ENCODE measurements at regions not wholly inside any gene's neighbourhood (a gene's known extent, or its start where the extent isn't known, plus 50 kb on each side); places are given as distances from the start of the nearest gene placed in this dataset.

DNA sequence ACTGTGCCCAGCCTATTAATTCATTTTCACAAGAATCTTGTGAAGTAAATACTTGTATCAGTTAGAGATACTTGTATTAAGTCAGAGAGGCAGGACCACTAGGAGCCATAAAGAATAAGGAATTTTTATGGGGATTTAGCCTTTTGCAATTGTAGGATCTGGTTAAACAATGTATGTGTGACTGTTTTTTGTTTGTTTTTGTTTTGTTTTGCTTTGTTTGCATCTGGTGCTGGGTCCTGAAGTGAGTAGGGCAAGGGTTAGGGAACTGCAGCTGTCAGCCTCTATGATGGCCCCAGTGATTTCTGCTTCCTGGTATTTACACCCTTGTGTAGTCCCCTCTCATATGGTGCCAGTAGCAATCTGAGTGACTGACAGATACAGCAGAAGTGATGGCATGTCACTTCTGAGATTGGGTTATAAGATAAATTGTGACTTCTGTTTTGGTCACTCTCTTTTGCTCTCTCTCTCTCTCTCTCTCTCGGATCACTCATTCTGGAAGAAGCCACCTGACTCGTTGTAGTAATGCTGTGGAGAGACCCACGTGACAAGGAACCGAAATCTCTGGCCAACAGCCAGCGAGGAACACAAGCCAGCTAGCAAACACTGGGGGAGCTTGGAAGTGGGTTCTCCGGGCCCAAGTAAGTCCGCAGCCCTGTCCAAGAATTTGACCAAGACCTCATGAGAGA, 96.2 kb upstream of the MARK1 start:
- no peak overlapping the region for H3K27ac ChIP-seq (replicated peaks)
- DNase-seq (ENCODE audit: low read depth in 1 of 2, low spot score in 1 of 2) = no peak
- peaks cover 4% of the 10 kb centered on the region for H3K27me3 ChIP-seq (ENCODE audit: insufficient read depth, poor library complexity, severe bottlenecking)
- no peak for TF ChIP-seq GABPA (IDR thresholded peaks at IDR 0.05; ENCODE audit: low read depth)
- TF ChIP-seq SPI1 (IDR thresholded peaks at IDR 0.05; ENCODE audit: borderline replicate concordance, low read depth) = no peak
- TF ChIP-seq, protein P1, sequence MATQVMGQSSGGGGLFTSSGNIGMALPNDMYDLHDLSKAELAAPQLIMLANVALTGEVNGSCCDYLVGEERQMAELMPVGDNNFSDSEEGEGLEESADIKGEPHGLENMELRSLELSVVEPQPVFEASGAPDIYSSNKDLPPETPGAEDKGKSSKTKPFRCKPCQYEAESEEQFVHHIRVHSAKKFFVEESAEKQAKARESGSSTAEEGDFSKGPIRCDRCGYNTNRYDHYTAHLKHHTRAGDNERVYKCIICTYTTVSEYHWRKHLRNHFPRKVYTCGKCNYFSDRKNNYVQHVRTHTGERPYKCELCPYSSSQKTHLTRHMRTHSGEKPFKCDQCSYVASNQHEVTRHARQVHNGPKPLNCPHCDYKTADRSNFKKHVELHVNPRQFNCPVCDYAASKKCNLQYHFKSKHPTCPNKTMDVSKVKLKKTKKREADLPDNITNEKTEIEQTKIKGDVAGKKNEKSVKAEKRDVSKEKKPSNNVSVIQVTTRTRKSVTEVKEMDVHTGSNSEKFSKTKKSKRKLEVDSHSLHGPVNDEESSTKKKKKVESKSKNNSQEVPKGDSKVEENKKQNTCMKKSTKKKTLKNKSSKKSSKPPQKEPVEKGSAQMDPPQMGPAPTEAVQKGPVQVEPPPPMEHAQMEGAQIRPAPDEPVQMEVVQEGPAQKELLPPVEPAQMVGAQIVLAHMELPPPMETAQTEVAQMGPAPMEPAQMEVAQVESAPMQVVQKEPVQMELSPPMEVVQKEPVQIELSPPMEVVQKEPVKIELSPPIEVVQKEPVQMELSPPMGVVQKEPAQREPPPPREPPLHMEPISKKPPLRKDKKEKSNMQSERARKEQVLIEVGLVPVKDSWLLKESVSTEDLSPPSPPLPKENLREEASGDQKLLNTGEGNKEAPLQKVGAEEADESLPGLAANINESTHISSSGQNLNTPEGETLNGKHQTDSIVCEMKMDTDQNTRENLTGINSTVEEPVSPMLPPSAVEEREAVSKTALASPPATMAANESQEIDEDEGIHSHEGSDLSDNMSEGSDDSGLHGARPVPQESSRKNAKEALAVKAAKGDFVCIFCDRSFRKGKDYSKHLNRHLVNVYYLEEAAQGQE (IDR thresholded peaks at IDR 0.05; ENCODE audit: insufficient replicate concordance, low read depth) = no peak
- TF ChIP-seq POLR2AphosphoS5 (IDR thresholded peaks at IDR 0.05; ENCODE audit: low read depth) = no peak
- TF ChIP-seq, protein P2, sequence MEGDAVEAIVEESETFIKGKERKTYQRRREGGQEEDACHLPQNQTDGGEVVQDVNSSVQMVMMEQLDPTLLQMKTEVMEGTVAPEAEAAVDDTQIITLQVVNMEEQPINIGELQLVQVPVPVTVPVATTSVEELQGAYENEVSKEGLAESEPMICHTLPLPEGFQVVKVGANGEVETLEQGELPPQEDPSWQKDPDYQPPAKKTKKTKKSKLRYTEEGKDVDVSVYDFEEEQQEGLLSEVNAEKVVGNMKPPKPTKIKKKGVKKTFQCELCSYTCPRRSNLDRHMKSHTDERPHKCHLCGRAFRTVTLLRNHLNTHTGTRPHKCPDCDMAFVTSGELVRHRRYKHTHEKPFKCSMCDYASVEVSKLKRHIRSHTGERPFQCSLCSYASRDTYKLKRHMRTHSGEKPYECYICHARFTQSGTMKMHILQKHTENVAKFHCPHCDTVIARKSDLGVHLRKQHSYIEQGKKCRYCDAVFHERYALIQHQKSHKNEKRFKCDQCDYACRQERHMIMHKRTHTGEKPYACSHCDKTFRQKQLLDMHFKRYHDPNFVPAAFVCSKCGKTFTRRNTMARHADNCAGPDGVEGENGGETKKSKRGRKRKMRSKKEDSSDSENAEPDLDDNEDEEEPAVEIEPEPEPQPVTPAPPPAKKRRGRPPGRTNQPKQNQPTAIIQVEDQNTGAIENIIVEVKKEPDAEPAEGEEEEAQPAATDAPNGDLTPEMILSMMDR (IDR thresholded peaks at IDR 0.05; ENCODE audit: insufficient read depth, low read length) = no peak
- no peak overlapping the region for H3K4me3 ChIP-seq (replicated peaks; ENCODE audit: insufficient read depth, low read length)

DNA sequence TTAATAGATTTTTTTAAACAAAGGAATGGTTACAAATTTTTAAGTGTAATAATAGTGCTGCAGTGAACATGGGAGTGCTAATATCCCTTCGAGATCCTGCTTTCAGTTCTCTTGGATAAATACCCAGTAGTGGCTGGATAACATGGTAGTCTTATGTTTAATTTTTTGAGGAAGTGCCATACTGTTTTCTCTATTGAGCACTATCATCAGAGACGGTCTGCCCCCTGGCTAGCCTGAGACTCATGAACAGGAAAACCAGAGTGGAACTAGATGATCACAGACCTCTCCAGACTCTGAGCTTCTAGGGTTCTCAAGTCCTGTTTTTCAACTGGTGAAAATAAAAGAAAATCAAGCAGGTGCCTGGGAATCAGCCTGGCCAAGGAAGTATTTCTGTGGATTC, 97.3 kb upstream of the MARK1 start:
- DNase-seq (ENCODE audit: low read depth in 1 of 2, low spot score in 1 of 2) = no peak
- Histone ChIP-seq H3K4me3 (replicated peaks; ENCODE audit: insufficient read depth, low read length) (no peak overlapping the region), H3K27me3 (ENCODE audit: insufficient read depth, poor library complexity, severe bottlenecking) (peaks cover 4% of the 10 kb centered on the region), H3K27ac (replicated peaks) (no peak overlapping the region)
- TF ChIP-seq, protein P2 (IDR thresholded peaks at IDR 0.05; ENCODE audit: insufficient read depth, low read length) = no peak
- TF ChIP-seq GABPA (IDR thresholded peaks at IDR 0.05; ENCODE audit: low read depth) (no peak), SPI1 (IDR thresholded peaks at IDR 0.05; ENCODE audit: borderline replicate concordance, low read depth) (peak; percentile 79), POLR2AphosphoS5 (IDR thresholded peaks at IDR 0.05; ENCODE audit: low read depth) (no peak)
- TF ChIP-seq, protein P1 (IDR thresholded peaks at IDR 0.05; ENCODE audit: insufficient replicate concordance, low read depth) = no peak

DNA sequence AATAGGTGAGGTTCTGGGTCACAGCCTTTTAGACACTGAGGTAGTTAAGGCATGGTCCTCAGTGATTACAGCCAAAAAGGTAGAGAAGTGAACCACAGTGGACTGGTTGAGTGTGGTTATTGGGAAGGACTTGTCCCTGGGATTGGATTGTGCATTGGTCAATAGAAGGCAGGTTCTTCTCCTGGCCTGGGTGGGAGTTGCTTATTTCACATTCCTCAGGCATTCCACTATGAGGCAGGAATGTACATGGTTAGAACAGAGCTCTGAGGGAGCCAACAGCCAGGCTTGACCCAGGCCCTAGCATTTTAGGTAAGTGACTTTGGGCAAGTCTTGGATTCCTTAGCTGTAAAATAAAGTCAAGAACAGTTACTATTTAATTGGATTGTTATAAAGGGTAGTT, 97.9 kb upstream of the MARK1 start:
- Histone ChIP-seq H3K27me3 (ENCODE audit: insufficient read depth, poor library complexity, severe bottlenecking) (peaks cover 4% of the 10 kb centered on the region), H3K4me3 (replicated peaks; ENCODE audit: insufficient read depth, low read length) (no peak overlapping the region), H3K27ac (replicated peaks) (no peak overlapping the region)
- TF ChIP-seq POLR2AphosphoS5 (IDR thresholded peaks at IDR 0.05; ENCODE audit: low read depth) (no peak), SPI1 (IDR thresholded peaks at IDR 0.05; ENCODE audit: borderline replicate concordance, low read depth) (no peak), GABPA (IDR thresholded peaks at IDR 0.05; ENCODE audit: low read depth) (no peak)
- TF ChIP-seq, protein P1 (IDR thresholded peaks at IDR 0.05; ENCODE audit: insufficient replicate concordance, low read depth) = no peak
- TF ChIP-seq, protein P2 (IDR thresholded peaks at IDR 0.05; ENCODE audit: insufficient read depth, low read length) = no peak
- no peak for DNase-seq (ENCODE audit: low read depth in 1 of 2, low spot score in 1 of 2)
